ENCODE measurements at regions not wholly inside any gene's neighbourhood (a gene's known extent, or its start where the extent isn't known, plus 50 kb on each side); places are given as distances from the start of the nearest gene placed in this dataset.

DNA sequence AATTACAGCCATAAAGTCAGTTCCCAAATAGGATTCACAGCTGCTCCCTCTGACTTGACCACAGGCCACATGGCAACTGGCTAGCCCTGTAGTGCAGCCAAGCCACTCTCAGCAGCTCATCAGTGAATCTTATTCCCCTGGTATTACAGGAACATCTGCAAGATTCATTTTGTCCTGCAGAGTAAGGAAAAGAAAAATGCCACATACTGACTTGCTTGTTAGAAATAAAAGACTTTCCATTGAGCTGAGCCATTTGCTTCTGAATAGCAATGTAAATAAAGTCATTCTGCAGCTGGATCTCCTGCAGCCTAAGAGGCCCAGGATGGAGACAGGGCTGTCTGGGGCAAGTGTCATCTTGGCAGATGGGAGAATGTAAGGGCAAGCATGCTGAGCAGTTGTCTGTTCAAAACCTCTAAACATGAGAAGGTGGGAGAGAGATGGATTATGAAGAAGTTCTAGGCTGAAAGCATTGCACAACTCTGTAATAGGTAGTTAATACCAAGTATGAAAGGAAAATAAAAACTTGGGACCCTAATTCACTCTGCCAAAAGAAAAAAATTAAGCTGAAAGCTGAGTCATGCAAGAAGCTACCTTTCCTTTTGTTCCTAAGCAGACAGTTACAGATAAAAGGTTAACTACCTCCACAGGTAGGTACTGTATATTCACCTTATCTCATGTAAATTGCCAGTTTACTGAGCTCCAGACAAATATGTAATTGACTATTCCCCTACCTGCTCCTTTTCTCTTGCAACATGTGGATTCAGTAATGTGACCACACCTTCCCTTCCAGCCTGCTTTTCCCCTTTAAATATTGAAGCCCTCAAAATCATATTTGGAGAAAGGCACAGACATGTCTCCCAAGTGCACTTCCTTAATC lies 244.4 kb upstream of the RAI14 start:
- TF ChIP-seq, protein P1, sequence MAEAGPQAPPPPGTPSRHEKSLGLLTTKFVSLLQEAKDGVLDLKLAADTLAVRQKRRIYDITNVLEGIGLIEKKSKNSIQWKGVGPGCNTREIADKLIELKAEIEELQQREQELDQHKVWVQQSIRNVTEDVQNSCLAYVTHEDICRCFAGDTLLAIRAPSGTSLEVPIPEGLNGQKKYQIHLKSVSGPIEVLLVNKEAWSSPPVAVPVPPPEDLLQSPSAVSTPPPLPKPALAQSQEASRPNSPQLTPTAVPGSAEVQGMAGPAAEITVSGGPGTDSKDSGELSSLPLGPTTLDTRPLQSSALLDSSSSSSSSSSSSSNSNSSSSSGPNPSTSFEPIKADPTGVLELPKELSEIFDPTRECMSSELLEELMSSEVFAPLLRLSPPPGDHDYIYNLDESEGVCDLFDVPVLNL (CRISPR knock-in tag; IDR thresholded peaks at IDR 0.05; ENCODE audit: borderline replicate concordance, low read depth): no peak
- TF ChIP-seq, protein P2, sequence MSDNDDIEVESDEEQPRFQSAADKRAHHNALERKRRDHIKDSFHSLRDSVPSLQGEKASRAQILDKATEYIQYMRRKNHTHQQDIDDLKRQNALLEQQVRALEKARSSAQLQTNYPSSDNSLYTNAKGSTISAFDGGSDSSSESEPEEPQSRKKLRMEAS (CRISPR knock-in tag; IDR thresholded peaks at IDR 0.05): peak; percentile 68
